ENCODE measurements at regions not wholly inside any gene's neighbourhood (a gene's known extent, or its start where the extent isn't known, plus 50 kb on each side); places are given as distances from the start of the nearest gene placed in this dataset.

- intact Hi-C loops (cut with DNase I), result no loop called here
- no peak overlapping the region for H3K4me3 ChIP-seq
- no peak for DNase-seq (ENCODE audit: extremely low spot score in 2 of 2)
These were observed 253.7 kb downstream of the AASDHPPT start for GRCh38 chr11:106331176-106331575.

GRCh38 chr11:106333678-106334077 lies 256.2 kb downstream of the AASDHPPT start:
- TF ChIP-seq POLR2AphosphoS5 (IDR thresholded peaks at IDR 0.05; ENCODE audit: insufficient read depth in 1 of 2, low read depth in 1 of 2) (no peak), CTCF (IDR thresholded peaks at IDR 0.05) (no peak), POLR2A (IDR thresholded peaks at IDR 0.05) (no peak)
- Histone ChIP-seq H3K4me1 (no peaks in the 10 kb centered on the region), H3K4me3 (no peak overlapping the region), H3K27me3 (no peaks in the 10 kb centered on the region), H3K9me3 (no peaks in the 10 kb centered on the region), H3K27ac (no peak overlapping the region), H3K36me3 (no peaks in the 10 kb centered on the region)
- intact Hi-C loops (cut with DNase I), result no loop called here
- no peak for DNase-seq (ENCODE audit: extremely low spot score in 2 of 2)

More at GRCh38 chr11:106331176-106331575, 253.7 kb downstream of the AASDHPPT start:
- H3K27me3 ChIP-seq, result no peaks in the 10 kb centered on the region
- H3K9me3 ChIP-seq, result no peaks in the 10 kb centered on the region
- no peak overlapping the region for H3K27ac ChIP-seq
- no peak for TF ChIP-seq POLR2AphosphoS5 (IDR thresholded peaks at IDR 0.05; ENCODE audit: insufficient read depth in 1 of 2, low read depth in 1 of 2)
- TF ChIP-seq CTCF (IDR thresholded peaks at IDR 0.05), result no peak
- no peak for TF ChIP-seq POLR2A (IDR thresholded peaks at IDR 0.05)
- H3K4me1 ChIP-seq, result no peaks in the 10 kb centered on the region
- H3K36me3 ChIP-seq, result no peaks in the 10 kb centered on the region

- Histone ChIP-seq H3K36me3 (no peaks in the 10 kb centered on the region), H3K27me3 (no peaks in the 10 kb centered on the region), H3K4me1 (peaks cover 8% of the 10 kb centered on the region), H3K4me3 (no peak overlapping the region), H3K9me3 (no peaks in the 10 kb centered on the region), H3K27ac (no peak overlapping the region)
- TF ChIP-seq POLR2A (IDR thresholded peaks at IDR 0.05) (no peak), CTCF (IDR thresholded peaks at IDR 0.05) (no peak), POLR2AphosphoS5 (IDR thresholded peaks at IDR 0.05; ENCODE audit: insufficient read depth in 1 of 2, low read depth in 1 of 2) (no peak)
- no peak for DNase-seq (ENCODE audit: extremely low spot score in 2 of 2)
- intact Hi-C loops (cut with DNase I), result no loop called here
These were observed 266.9 kb downstream of the AASDHPPT start for GRCh38 chr11:106344394-106344793.

GRCh38 chr11:106344966-106345365 lies 267.5 kb downstream of the AASDHPPT start:
- Histone ChIP-seq H3K27ac (no peak overlapping the region), H3K4me3 (no peak overlapping the region)
- intact Hi-C loops (cut with DNase I), result no loop called here

GRCh38 chr11:106353031-106353430 lies 275.6 kb downstream of the AASDHPPT start:
- Histone ChIP-seq H3K9me3 (no peaks in the 10 kb centered on the region), H3K27me3 (no peaks in the 10 kb centered on the region), H3K4me1 (no peaks in the 10 kb centered on the region), H3K4me3 (no peak overlapping the region), H3K27ac (no peak overlapping the region), H3K36me3 (no peaks in the 10 kb centered on the region)
- intact Hi-C loops (cut with DNase I), result no loop called here
- TF ChIP-seq POLR2AphosphoS5 (IDR thresholded peaks at IDR 0.05; ENCODE audit: insufficient read depth in 1 of 2, low read depth in 1 of 2) (no peak), POLR2A (IDR thresholded peaks at IDR 0.05) (no peak)
- DNase-seq (ENCODE audit: extremely low spot score in 2 of 2), result no peak

More at GRCh38 chr11:106344966-106345365, 267.5 kb downstream of the AASDHPPT start:
- no peaks in the 10 kb centered on the region for H3K36me3 ChIP-seq
- H3K4me1 ChIP-seq, result peaks cover 8% of the 10 kb centered on the region
- H3K27me3 ChIP-seq, result no peaks in the 10 kb centered on the region
- no peaks in the 10 kb centered on the region for H3K9me3 ChIP-seq
- TF ChIP-seq POLR2A (IDR thresholded peaks at IDR 0.05) (no peak), CTCF (IDR thresholded peaks at IDR 0.05) (no peak), POLR2AphosphoS5 (IDR thresholded peaks at IDR 0.05; ENCODE audit: insufficient read depth in 1 of 2, low read depth in 1 of 2) (no peak)
- no peak for DNase-seq (ENCODE audit: extremely low spot score in 2 of 2)

All from vagina (tissue), 2 donors.